ENCODE measurements at regions not wholly inside any gene's neighbourhood (a gene's known extent, or its start where the extent isn't known, plus 50 kb on each side); places are given as distances from the start of the nearest gene placed in this dataset.
"Not testable (repeated sequence)": the region's sequence is repeated elsewhere in the genome, so short reads cannot be mapped to it uniquely, and the experiment has no call there.

DNA sequence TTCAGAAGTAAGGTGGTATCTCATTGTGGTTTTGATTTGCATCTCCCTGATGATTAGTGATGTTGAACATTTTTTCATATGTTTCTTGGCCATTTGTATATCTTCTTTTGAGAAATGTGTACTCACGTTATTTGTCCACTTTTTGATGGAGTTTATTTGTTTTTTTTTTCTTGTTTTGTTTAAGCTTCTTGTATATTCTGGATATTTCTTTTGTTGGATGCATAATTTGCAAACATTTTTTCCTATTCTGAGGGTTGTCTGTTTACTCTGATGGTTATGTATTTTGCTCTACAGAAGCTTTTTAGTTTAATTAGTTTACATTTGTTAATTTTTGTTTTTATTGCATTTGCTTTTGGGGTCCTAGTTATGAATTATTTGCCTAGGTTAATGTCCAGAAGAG lies 927.4 kb upstream of the LRFN5 start:
- in situ Hi-C loops (cut with HindIII; ENCODE audit: low pct_unique_long_range_greater_than_20kb, low sequenced_read_pairs): no loop called here
- TF ChIP-seq JUND (IDR thresholded peaks at IDR 0.05; ENCODE audit: low read depth): no peak
- no peak for DNase-seq (ENCODE audit: low read depth in 1 of 2, low spot score in 1 of 2)

DNA sequence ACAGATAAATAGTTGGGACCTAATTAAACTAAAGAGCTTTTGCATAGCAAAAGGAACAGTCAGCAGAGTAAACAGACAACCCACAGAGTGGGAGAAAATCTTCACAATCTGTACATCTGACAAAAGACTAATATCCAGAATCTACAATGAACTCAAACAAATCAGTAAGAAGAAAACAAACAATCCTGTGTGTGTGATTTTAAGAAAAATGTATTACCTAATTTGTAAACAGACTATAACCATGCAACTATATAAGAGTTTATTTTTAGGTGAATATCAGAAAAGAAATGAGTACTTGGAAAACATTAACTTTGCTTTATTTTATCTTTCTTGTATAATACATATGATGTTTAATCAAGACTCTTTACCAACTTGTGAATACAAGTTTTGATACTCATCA lies 929.5 kb upstream of the LRFN5 start:
- DNase-seq (ENCODE audit: low read depth in 1 of 2, low spot score in 1 of 2): peak in 1 of 2 experiments; percentile 24
- TF ChIP-seq JUND (IDR thresholded peaks at IDR 0.05; ENCODE audit: low read depth): peak; percentile 58
- in situ Hi-C loops (cut with HindIII; ENCODE audit: low pct_unique_long_range_greater_than_20kb, low sequenced_read_pairs): not testable (repeated sequence)

DNA sequence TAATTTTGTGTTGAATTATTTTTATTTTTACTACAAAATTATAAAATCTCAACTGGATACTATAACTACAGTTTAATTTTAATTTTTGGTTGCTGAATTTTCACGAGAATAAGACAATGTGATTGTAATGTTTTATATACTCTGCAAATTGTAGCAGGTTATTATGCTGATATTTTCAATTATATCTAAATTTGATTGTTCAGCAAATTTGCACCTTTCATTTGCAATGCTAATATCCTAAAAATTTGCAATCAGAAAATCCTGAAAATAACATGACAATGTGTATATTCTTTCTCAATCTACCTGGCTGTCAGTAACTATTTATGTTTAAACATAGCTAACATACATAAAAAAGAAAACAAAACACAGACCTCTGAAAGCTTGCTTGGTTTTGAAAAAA lies 932.2 kb upstream of the LRFN5 start:
- no peak for TF ChIP-seq JUND (IDR thresholded peaks at IDR 0.05; ENCODE audit: low read depth)
- DNase-seq (ENCODE audit: low read depth in 1 of 2, low spot score in 1 of 2): no peak
- in situ Hi-C loops (cut with HindIII; ENCODE audit: low pct_unique_long_range_greater_than_20kb, low sequenced_read_pairs): no loop called here

DNA sequence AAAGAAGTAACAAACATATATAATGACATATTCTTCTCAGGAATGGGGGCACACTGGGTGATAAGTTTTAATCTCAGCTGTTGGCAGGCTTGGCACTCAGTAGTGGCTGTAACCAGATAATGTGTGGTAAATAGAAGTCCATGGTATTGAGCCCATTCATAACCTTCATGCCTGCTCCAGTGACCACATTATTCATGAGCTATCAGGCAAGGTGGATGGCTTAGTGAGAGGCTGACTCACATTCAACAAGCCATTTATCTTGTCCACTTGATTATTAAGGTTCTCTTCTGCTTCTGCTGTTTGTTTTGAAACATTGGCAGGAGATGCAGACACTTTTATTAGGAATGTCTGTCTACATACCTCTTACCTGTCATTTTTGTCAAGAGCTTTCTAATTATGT lies 950.4 kb upstream of the LRFN5 start:
- TF ChIP-seq JUND (IDR thresholded peaks at IDR 0.05; ENCODE audit: low read depth): no peak
- no peak for DNase-seq (ENCODE audit: low read depth in 1 of 2, low spot score in 1 of 2)
- in situ Hi-C loops (cut with HindIII; ENCODE audit: low pct_unique_long_range_greater_than_20kb, low sequenced_read_pairs): no loop called here

DNA sequence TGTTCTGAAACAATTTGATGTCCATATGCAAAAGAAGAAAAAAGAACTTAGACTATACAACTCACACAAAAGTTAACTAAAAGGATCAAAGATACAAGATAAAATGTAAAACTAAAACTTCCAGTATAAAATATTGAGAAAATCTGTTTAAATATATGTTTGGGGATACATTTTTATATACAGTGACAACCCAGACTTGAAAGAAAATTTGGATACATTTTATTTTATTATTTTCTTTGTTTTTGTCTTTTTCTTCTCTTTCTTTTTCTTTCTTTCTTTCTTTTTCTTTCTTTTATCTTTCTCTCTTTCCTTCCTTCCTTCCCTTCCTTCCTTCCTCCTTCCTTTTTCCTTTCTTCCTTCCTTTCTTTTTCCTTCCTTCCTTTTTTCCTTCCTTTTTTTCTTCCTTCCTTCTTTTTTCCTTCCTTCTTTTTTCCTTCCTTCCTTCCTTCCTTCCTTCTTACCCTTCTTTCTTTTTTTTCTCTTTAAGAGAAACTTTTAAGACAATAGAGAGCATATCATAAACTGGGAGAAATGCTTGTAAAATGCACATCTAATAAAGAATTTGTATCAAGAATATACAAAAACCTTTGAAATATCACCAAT lies 954.5 kb upstream of the LRFN5 start:
- DNase-seq (ENCODE audit: low read depth in 1 of 2, low spot score in 1 of 2): no peak
- in situ Hi-C loops (cut with HindIII; ENCODE audit: low pct_unique_long_range_greater_than_20kb, low sequenced_read_pairs): no loop called here
- no peak for TF ChIP-seq JUND (IDR thresholded peaks at IDR 0.05; ENCODE audit: low read depth)

DNA sequence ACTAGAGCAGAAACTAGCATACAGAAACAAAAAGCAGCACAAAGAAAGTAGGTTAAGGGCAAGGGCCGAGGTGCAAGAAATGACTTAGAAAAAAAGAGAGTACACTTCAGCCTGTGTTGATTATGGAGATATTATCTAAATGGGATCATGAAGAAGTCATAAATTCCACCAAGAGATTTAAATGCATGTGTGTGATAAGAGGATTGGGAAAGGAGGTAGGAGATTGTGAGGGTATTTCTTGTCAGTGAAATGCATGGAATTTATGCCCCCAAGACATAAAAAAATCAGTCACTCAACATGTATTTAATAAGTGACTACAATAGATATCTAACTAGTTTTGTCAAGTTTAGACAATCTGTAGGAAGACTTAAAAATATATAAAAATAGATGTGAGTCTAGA lies 976.2 kb upstream of the LRFN5 start:
- in situ Hi-C loops (cut with HindIII; ENCODE audit: low pct_unique_long_range_greater_than_20kb, low sequenced_read_pairs): no loop called here
- no peak for TF ChIP-seq JUND (IDR thresholded peaks at IDR 0.05; ENCODE audit: low read depth)
- no peak for DNase-seq (ENCODE audit: low read depth in 1 of 2, low spot score in 1 of 2)

DNA sequence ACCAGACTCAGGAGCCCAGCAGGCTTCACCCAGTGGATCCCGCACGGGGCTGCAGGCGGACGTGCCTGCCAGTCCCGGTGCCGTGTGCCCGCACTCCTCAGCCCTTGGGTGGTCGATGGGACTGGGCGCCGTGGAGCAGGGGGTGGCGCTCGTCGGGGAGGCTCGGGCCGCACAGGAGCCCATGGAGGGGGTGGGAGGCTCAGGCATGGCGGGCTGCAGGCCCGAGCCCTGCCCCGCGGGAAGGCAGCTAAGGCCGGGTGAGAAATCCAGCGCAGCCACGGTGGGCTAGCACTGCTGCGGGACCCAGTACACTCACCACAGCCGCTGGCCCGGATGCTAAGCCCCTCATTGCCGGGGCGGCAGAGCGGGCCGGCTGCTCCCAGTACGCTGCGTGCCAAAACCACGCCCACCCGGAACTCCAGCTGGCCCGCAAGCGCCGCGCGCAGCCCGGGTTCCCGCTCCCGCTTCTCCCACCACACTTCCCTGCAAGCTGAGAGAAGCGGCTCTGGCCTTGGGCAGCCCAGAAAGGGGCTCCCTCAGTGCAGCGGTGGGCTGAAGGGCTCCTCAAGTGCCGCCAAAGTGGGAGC lies 977.0 kb upstream of the LRFN5 start:
- DNase-seq (ENCODE audit: low read depth in 1 of 2, low spot score in 1 of 2); in situ Hi-C loops (cut with HindIII; ENCODE audit: low pct_unique_long_range_greater_than_20kb, low sequenced_read_pairs): not testable (repeated sequence)

DNA sequence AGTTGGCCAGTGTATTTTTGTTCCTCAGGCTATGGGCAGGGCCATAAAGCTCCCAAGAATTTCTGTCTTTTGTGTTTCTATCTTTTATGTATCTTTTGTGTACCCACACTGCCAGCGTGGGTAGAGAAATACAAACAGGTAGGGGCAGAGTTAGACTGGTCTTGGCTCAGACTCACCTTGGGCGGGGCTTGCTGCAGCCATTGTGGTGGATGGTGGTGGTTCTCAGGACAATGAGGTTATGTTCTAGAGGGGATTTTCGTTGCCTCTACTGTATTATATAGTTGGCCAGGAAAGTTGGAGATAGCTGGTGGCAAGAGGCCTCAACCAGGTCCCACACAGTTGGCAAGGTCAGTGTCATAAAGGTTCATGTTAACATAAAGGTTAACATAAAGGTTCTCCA lies 977.5 kb upstream of the LRFN5 start:
- DNase-seq (ENCODE audit: low read depth in 1 of 2, low spot score in 1 of 2): peak in 1 of 2 experiments; percentile 69
- no peak for TF ChIP-seq JUND (IDR thresholded peaks at IDR 0.05; ENCODE audit: low read depth)
- in situ Hi-C loops (cut with HindIII; ENCODE audit: low pct_unique_long_range_greater_than_20kb, low sequenced_read_pairs): no loop called here

DNA sequence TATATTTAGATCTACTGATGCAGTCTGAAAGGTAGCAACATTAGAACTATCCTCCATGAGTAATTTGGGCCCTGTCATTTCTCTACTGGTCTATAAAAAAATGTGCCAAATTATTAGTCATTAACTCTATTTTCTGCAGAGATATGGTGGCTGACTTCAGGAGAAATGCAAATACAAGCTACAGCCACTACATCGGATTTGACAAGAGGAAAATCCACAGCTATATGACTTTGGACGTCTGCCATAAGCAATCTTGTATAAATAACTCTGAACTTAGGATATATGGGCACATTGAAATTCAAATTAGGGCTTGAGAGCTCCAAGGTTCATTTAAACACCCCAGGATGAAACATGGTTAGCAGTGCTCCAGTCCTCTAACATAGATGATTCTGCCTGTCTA lies 983.0 kb upstream of the LRFN5 start:
- no peak for TF ChIP-seq JUND (IDR thresholded peaks at IDR 0.05; ENCODE audit: low read depth)
- DNase-seq (ENCODE audit: low read depth in 1 of 2, low spot score in 1 of 2): no peak
- in situ Hi-C loops (cut with HindIII; ENCODE audit: low pct_unique_long_range_greater_than_20kb, low sequenced_read_pairs): no loop called here

DNA sequence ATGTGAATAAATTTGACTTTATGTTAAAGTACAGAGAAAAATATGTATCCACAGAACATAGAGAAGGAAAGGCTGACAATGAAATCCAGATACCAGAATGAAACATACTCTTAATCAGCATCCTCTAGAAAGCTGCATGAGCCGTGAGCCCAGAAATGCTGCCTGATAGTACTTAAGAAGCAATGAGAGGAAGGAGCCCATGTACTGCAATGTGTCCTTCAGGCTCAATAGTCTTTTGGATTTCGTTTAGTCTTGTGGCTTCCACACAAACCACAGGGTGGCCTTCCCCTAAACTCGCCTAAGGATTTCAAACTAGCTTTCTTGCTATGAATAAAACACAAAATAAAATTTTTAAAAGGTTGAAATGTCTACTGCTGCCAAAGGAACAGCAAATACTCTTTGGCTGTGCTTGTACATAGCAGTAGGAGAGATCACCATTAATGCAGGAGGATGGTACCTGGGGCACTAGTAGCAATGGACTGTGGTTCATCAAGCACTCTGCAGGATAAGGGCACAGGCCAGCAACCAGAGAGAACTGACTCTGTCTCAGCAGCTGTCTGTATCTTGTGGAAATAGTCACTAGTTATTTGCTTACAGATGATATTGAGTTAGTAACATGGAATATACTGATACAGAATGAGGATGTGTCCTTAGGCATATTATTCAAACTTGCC lies 988.3 kb upstream of the LRFN5 start:
- no peak for DNase-seq (ENCODE audit: low read depth in 1 of 2, low spot score in 1 of 2)
- in situ Hi-C loops (cut with HindIII; ENCODE audit: low pct_unique_long_range_greater_than_20kb, low sequenced_read_pairs): no loop called here
- no peak for TF ChIP-seq JUND (IDR thresholded peaks at IDR 0.05; ENCODE audit: low read depth)

DNA sequence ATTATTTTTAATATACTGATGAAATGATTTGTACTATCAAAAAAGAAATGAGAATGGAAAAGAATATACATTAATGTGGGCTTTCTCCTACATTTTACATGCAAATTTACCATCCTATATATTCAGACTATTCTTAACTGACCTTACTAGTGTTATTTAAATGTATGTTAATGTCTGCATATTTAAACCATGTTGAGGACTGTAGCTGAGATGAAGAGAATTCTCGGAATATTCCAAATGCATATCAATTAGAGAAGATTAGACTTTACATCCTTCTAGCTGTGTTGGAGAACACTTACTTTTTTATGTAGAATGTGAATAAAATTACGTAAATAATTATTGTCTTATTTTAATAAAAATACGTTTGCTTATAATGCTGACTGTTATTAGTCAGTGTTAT lies 990.1 kb upstream of the LRFN5 start:
- in situ Hi-C loops (cut with HindIII; ENCODE audit: low pct_unique_long_range_greater_than_20kb, low sequenced_read_pairs): no loop called here
- TF ChIP-seq JUND (IDR thresholded peaks at IDR 0.05; ENCODE audit: low read depth): no peak
- DNase-seq (ENCODE audit: low read depth in 1 of 2, low spot score in 1 of 2): no peak

DNA sequence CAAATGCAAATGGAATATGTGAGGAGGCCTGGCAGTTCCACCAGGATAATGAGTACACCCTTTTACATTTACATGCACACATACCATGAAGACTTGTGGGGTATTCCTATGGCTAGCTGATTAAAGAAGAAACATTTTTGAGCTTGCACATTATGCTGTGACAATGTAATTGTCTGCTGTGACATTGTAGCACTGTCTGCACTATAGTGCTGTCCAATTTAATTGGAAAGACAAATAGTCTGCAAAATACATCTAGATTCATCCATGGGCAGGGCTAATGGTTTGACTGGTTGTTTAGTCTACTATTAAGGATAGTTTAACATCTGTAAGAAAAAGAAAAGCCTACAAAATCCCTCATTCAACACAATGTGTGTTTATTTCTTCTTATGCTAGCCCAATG lies 1005.6 kb upstream of the LRFN5 start:
- in situ Hi-C loops (cut with HindIII; ENCODE audit: low pct_unique_long_range_greater_than_20kb, low sequenced_read_pairs): no loop called here
- no peak for TF ChIP-seq JUND (IDR thresholded peaks at IDR 0.05; ENCODE audit: low read depth)

DNA sequence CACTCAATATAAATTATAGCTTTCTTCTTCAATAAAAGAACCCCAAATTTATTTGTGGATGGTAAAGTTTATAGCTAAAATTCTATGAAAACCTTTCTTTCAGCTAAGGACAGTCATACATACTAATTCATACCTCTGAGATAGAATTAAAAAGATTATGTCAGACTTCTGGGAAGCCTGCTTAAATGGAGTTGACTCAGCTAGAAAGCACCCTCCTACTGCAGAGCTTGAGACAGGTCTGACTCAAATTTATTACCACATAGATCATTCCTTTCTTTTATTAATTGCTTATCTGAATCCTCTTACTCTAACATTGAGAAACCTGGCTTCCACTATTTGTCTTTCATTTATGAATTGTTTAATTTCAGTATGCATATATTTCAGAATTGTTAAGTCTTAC lies 1007.0 kb upstream of the LRFN5 start:
- in situ Hi-C loops (cut with HindIII; ENCODE audit: low pct_unique_long_range_greater_than_20kb, low sequenced_read_pairs): no loop called here
- no peak for DNase-seq (ENCODE audit: low read depth in 1 of 2, low spot score in 1 of 2)
- no peak for TF ChIP-seq JUND (IDR thresholded peaks at IDR 0.05; ENCODE audit: low read depth)

More for the DNA sequence above, 1005.6 kb upstream of the LRFN5 start:
- no peak for DNase-seq (ENCODE audit: low read depth in 1 of 2, low spot score in 1 of 2)

Measured in T47D (cell line).